ENCODE measurements at regions not wholly inside any gene's neighbourhood (a gene's known extent, or its start where the extent isn't known, plus 50 kb on each side); places are given as distances from the start of the nearest gene placed in this dataset.
"Not testable (repeated sequence)": the region's sequence is repeated elsewhere in the genome, so short reads cannot be mapped to it uniquely, and the experiment has no call there.

- DNase-seq (ENCODE audit: low read depth in 2 of 2): no peak
Measured at GRCh38 chr18:73121207-73121606, 253.4 kb upstream of the NETO1 start.

GRCh38 chr18:73120626-73121025 lies 252.8 kb upstream of the NETO1 start:
- no peak for DNase-seq (ENCODE audit: low read depth in 2 of 2)

- DNase-seq (ENCODE audit: low read depth in 2 of 2): no peak
Measured at GRCh38 chr18:73119574-73119973, 251.8 kb upstream of the NETO1 start.

- DNase-seq (ENCODE audit: low read depth in 2 of 2): no peak
Measured at GRCh38 chr18:73118121-73118816, 250.5 kb upstream of the NETO1 start.

- DNase-seq (ENCODE audit: low read depth in 2 of 2): no peak
Measured at GRCh38 chr18:73110307-73110706, 242.5 kb upstream of the NETO1 start.

GRCh38 chr18:73101977-73102376 lies 234.2 kb upstream of the NETO1 start:
- peak in 1 of 2 donors; percentile 3 for DNase-seq (ENCODE audit: low read depth in 2 of 2)

GRCh38 chr18:73101491-73101890 lies 233.7 kb upstream of the NETO1 start:
- not testable (repeated sequence) for DNase-seq (ENCODE audit: low read depth in 2 of 2)

- DNase-seq (ENCODE audit: low read depth in 2 of 2): no peak
Measured at GRCh38 chr18:73099759-73100158, 232.0 kb upstream of the NETO1 start.

- DNase-seq (ENCODE audit: low read depth in 2 of 2): no peak
Measured at GRCh38 chr18:73093687-73094250, 226.0 kb upstream of the NETO1 start.

GRCh38 chr18:73088445-73088844 lies 220.7 kb upstream of the NETO1 start:
- DNase-seq (ENCODE audit: low read depth in 2 of 2): no peak

- DNase-seq (ENCODE audit: low read depth in 2 of 2): no peak
Measured at GRCh38 chr18:73087282-73087977, 219.6 kb upstream of the NETO1 start.

GRCh38 chr18:73079920-73080319 lies 212.1 kb upstream of the NETO1 start:
- no peak for DNase-seq (ENCODE audit: low read depth in 2 of 2)

GRCh38 chr18:73060666-73061288 lies 193.0 kb upstream of the NETO1 start:
- DNase-seq (ENCODE audit: low read depth in 2 of 2): no peak

GRCh38 chr18:73059280-73059679 lies 191.5 kb upstream of the NETO1 start:
- no peak for DNase-seq (ENCODE audit: low read depth in 2 of 2)

GRCh38 chr18:73047688-73048087 lies 179.9 kb upstream of the NETO1 start:
- DNase-seq (ENCODE audit: low read depth in 2 of 2): no peak

GRCh38 chr18:73045037-73045436 lies 177.2 kb upstream of the NETO1 start:
- no peak for DNase-seq (ENCODE audit: low read depth in 2 of 2)

- DNase-seq (ENCODE audit: low read depth in 2 of 2): no peak
Measured at GRCh38 chr18:73043611-73044010, 175.8 kb upstream of the NETO1 start.

GRCh38 chr18:73043211-73043610 lies 175.4 kb upstream of the NETO1 start:
- no peak for DNase-seq (ENCODE audit: low read depth in 2 of 2)

GRCh38 chr18:73040247-73040646 lies 172.5 kb upstream of the NETO1 start:
- no peak for DNase-seq (ENCODE audit: low read depth in 2 of 2)

- DNase-seq (ENCODE audit: low read depth in 2 of 2): no peak
Measured at GRCh38 chr18:73038336-73038735, 170.5 kb upstream of the NETO1 start.

GRCh38 chr18:73023975-73024374 lies 156.2 kb upstream of the NETO1 start:
- DNase-seq (ENCODE audit: low read depth in 2 of 2): no peak

GRCh38 chr18:73009691-73010090 lies 141.9 kb upstream of the NETO1 start:
- DNase-seq (ENCODE audit: low read depth in 2 of 2): no peak

- no peak for DNase-seq (ENCODE audit: low read depth in 2 of 2)
Measured at GRCh38 chr18:73007915-73008308, 140.1 kb upstream of the NETO1 start.

Data from dermis microvascular lymphatic vessel endothelial cell (primary cell).